PFSK-1 (cell line): ENCODE measurements at regions not wholly inside any gene's neighbourhood (a gene's known extent, or its start where the extent isn't known, plus 50 kb on each side); places are given as distances from the start of the nearest gene placed in this dataset.

Experiments used
- FOXP2 ChIP-seq: optimal IDR thresholded peaks from 2 replicates; pipeline ENCODE3; 2011; ENCODE audit warnings: borderline replicate concordance, control low read depth, inconsistent platforms; ENCODE audit not compliant: insufficient read depth; ENCODE audit errors: extremely low read length, extremely low read depth
- POLR2AphosphoS5 ChIP-seq: IDR thresholded peaks from 2 replicates; pipeline ENCODE4 v1.6.1; 2012; ENCODE audit warnings: low read depth, mild to moderate bottlenecking, control low read depth, low read length, moderate library complexity
- REST ChIP-seq, 2 experiments: IDR thresholded peaks; 2 replicates each; pipeline versions ENCODE4 v1.6.1 to v1.8.0; 2011 to 2012; ENCODE audit warnings: low read depth in 2 of 2, low read length in 2 of 2, control low read depth in 1 of 2, inconsistent platforms in 1 of 2, mild to moderate bottlenecking in 1 of 2, moderate library complexity in 1 of 2; ENCODE audit not compliant: insufficient read depth in 1 of 2
- SIN3A ChIP-seq: IDR thresholded peaks from 2 replicates; pipeline ENCODE4 v1.6.1; 2012; ENCODE audit warnings: mild to moderate bottlenecking, low read length, moderate library complexity, borderline replicate concordance; ENCODE audit not compliant: insufficient read depth
- TAF1 ChIP-seq: IDR thresholded peaks from 2 replicates; pipeline ENCODE4 v1.6.1; 2012; ENCODE audit warnings: low read length, control low read depth, borderline replicate concordance; ENCODE audit not compliant: insufficient read depth

- TF ChIP-seq REST (IDR thresholded peaks at IDR 0.05; ENCODE audit: insufficient read depth in 1 of 2, low read depth in 2 of 2, low read length in 2 of 2) = peak in 1 of 2 experiments; percentile 11; a peak in 1 of 4 replicates
- no peak for TF ChIP-seq TAF1
These were observed 97.1 kb downstream of the DUSP10 start for GRCh38 chr1:221644663-221645258.

DNA sequence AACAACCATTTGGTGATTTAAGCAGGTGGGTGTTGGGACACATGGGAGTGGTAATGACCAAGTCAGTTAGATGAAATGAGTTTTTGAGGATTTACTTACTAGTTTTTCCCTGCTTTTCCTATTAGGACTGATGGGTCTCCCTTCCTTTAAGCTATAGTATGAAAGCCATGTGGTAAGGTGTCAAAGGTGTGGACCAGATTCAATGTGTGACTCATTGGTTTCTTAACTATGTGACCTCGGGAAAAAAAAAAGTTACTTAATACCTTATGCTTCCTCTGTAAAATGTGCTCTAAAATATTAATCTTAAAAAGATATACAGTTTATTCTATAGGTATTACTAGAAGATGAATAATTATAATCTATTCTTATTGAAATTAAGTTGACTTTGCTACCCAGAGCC lies 93.7 kb downstream of the DUSP10 start:
- TF ChIP-seq TAF1 = no peak
- TF ChIP-seq SIN3A = no peak
- no peak for TF ChIP-seq REST (IDR thresholded peaks at IDR 0.05; ENCODE audit: insufficient read depth in 1 of 2, low read depth in 2 of 2, low read length in 2 of 2)
- no peak for TF ChIP-seq POLR2AphosphoS5
- TF ChIP-seq FOXP2 = no peak
